ENCODE measurements at regions not wholly inside any gene's neighbourhood (a gene's known extent, or its start where the extent isn't known, plus 50 kb on each side); places are given as distances from the start of the nearest gene placed in this dataset.

- TF ChIP-seq CTCF (IDR thresholded peaks at IDR 0.05) (no peak), POLR2A (IDR thresholded peaks at IDR 0.05) (no peak)
Observed at GRCh38 chr5:135150767-135151166, 116.7 kb upstream of the PITX1 start.

Data from vagina (tissue), 2 donors.